Endodermal cell (in vitro differentiated cells): ENCODE measurements at regions not wholly inside any gene's neighbourhood (a gene's known extent, or its start where the extent isn't known, plus 50 kb on each side); places are given as distances from the start of the nearest gene placed in this dataset.

ENCODE experiments used
- DNase-seq: peaks from one replicate; pipeline ENCODE4 v3.0.0-alpha.2; 2017
- H3K27ac ChIP-seq: 2 replicates; pipeline ENCODE4 v1.5.1; 2013; ENCODE audit warnings: mild to moderate bottlenecking, low read depth, low read length, moderate library complexity
- H3K27me3 ChIP-seq: 2 replicates; pipeline ENCODE4 v1.6.1; 2013; ENCODE audit warnings: mild to moderate bottlenecking, low read length, moderate library complexity; ENCODE audit not compliant: insufficient read depth, control insufficient read depth, poor library complexity, severe bottlenecking
- H3K36me3 ChIP-seq: 2 replicates; pipeline ENCODE4 v1.7.0; 2013; ENCODE audit warnings: mild to moderate bottlenecking, low read length, moderate library complexity; ENCODE audit not compliant: control insufficient read depth, insufficient read depth
- H3K4me1 ChIP-seq: one replicate; pipeline ENCODE4 v1.7.0; 2013; ENCODE audit warnings: low read length; ENCODE audit not compliant: control insufficient read depth, insufficient read depth
- H3K4me3 ChIP-seq: 2 replicates; pipeline ENCODE4 v1.5.1; 2013; ENCODE audit warnings: mild to moderate bottlenecking, low read length, moderate library complexity
- H3K9ac ChIP-seq: 2 replicates; pipeline ENCODE4 v1.6.1; 2013; ENCODE audit warnings: mild to moderate bottlenecking, low read length, moderate library complexity; ENCODE audit not compliant: poor library complexity, severe bottlenecking; ENCODE audit errors: extremely low read depth
- H3K9me3 ChIP-seq: 2 replicates; pipeline ENCODE4 v1.6.1; 2013; ENCODE audit warnings: mild to moderate bottlenecking, low read length, moderate library complexity; ENCODE audit not compliant: control insufficient read depth
- H3K27ac Mint-ChIP-seq: 2 replicates; pipeline ENCODE4 v1.8.0; 2020; ENCODE audit warnings: mixed read lengths
- H3K27me3 Mint-ChIP-seq: 2 replicates; pipeline ENCODE4 v1.8.0; 2021; ENCODE audit warnings: mild to moderate bottlenecking, mixed read lengths; ENCODE audit not compliant: insufficient read depth
- H3K36me3 Mint-ChIP-seq: 2 replicates; pipeline ENCODE4 v1.8.0; 2020; ENCODE audit warnings: low read depth, mixed read lengths
- H3K4me1 Mint-ChIP-seq: 2 replicates; pipeline ENCODE4 v1.8.0; 2020; ENCODE audit warnings: mixed read lengths
- H3K4me3 Mint-ChIP-seq: 2 replicates; pipeline ENCODE4 v1.8.0; 2020; ENCODE audit warnings: mild to moderate bottlenecking, moderate library complexity, mixed read lengths
- H3K9me3 Mint-ChIP-seq: 2 replicates; pipeline ENCODE4 v1.8.0; 2020; ENCODE audit warnings: mild to moderate bottlenecking, mixed read lengths
- CTCF ChIP-seq: fragments of 200-600 bp; sonication (generic); conservative IDR thresholded peaks from 2 replicates; pipeline ENCODE4 v1.5.0; 2021; ENCODE audit warnings: antibody characterized with exemption, mild to moderate bottlenecking
- WGBS, 2 experiments: methylation state at CpG; one replicate each; pipeline versions ENCODE4 v1.1.5 to v1.1.7; 2013; ENCODE audit warnings: missing lambda C conversion rate in 2 of 2, mixed read lengths in 1 of 2; ENCODE audit not compliant: insufficient coverage in 1 of 2, insufficient read length in 1 of 2; 5-methylcytosine and 5-hydroxymethylcytosine counted together

DNA sequence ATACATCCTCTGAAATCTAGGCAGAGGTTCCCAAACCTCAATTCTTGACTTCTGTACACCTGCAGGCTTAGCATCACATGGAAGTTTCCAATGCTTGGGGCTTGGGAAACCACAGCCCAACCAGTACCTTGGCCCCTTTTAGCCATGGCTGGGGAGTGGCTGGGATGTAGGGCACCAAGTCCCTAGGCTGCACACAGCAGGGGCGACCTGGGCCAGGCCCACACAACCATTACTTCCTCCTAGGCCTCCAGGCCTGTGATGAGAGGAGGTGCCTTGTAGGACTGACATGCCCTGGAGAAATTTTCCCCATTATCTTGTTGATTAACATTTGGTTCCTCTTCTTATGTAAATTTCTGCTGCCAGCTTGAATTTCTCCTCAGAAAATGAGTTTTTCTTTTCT lies 1387.4 kb downstream of the FSCB start:
- no peak overlapping the region for H3K4me3 Mint-ChIP-seq
- peaks cover 28% of the 10 kb centered on the region for H3K9me3 Mint-ChIP-seq
- Histone ChIP-seq H3K36me3 (no peaks in the 10 kb centered on the region), H3K4me1 (no peaks in the 10 kb centered on the region), H3K4me3 (no peak overlapping the region), H3K9me3 (peaks cover 21% of the 10 kb centered on the region), H3K9ac (no peak overlapping the region), H3K27ac (no peak overlapping the region), H3K27me3 (no peaks in the 10 kb centered on the region)
- peaks cover 1% of the 10 kb centered on the region for H3K36me3 Mint-ChIP-seq
- H3K27me3 Mint-ChIP-seq, result no peaks in the 10 kb centered on the region
- H3K4me1 Mint-ChIP-seq, result no peaks in the 10 kb centered on the region
- TF ChIP-seq CTCF, result no peak
- H3K27ac Mint-ChIP-seq, result no peak overlapping the region
- no CpG with 5 or more reads among the region's 1 CpG for WGBS, 2 experiments
- DNase-seq, result no peak

DNA sequence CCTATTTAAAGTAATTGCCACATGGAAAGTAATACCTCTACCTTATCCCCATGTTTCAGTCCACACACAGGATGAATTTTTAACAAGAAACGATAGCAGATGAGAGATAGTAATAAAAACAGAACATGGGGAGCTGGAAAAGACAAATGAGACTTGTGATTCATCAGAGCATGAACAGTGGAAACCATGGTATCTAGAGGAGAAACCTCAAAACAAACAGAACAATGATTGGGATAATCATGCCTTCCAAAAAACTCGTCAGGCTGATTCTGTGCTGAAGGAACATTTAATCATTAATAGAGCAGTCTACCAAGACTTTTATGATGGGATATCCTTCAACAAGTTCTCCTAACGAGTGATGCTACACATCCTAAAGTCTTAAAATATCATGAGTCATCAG lies 1390.7 kb downstream of the FSCB start:
- H3K36me3 Mint-ChIP-seq, result peaks cover 1% of the 10 kb centered on the region
- no peak overlapping the region for H3K27ac Mint-ChIP-seq
- TF ChIP-seq CTCF, result no peak
- Histone ChIP-seq H3K4me3 (no peak overlapping the region), H3K36me3 (no peaks in the 10 kb centered on the region), H3K4me1 (no peaks in the 10 kb centered on the region), H3K27ac (no peak overlapping the region), H3K27me3 (no peaks in the 10 kb centered on the region), H3K9ac (no peak overlapping the region), H3K9me3 (peaks cover 21% of the 10 kb centered on the region)
- DNase-seq, result no peak
- no peaks in the 10 kb centered on the region for H3K27me3 Mint-ChIP-seq
- peaks cover 28% of the 10 kb centered on the region for H3K9me3 Mint-ChIP-seq
- no peaks in the 10 kb centered on the region for H3K4me1 Mint-ChIP-seq
- 83 to 93% methylated on average over 1 to 3 of the region's 3 CpGs for WGBS, 2 experiments
- no peak overlapping the region for H3K4me3 Mint-ChIP-seq

GRCh38 chr14:43105305-43105704 lies 1401.8 kb downstream of the FSCB start:
- no peak for DNase-seq
- Mint-ChIP-seq H3K27ac (no peak overlapping the region), H3K4me1 (no peaks in the 10 kb centered on the region), H3K4me3 (no peak overlapping the region), H3K27me3 (no peaks in the 10 kb centered on the region), H3K36me3 (no peaks in the 10 kb centered on the region), H3K9me3 (no peaks in the 10 kb centered on the region)
- TF ChIP-seq CTCF, result no peak
- Histone ChIP-seq H3K4me3 (no peak overlapping the region), H3K4me1 (no peaks in the 10 kb centered on the region), H3K9me3 (no peaks in the 10 kb centered on the region), H3K9ac (no peak overlapping the region), H3K27me3 (no peaks in the 10 kb centered on the region), H3K27ac (no peak overlapping the region), H3K36me3 (no peaks in the 10 kb centered on the region)
- WGBS, 2 experiments, result 77 to 83% methylated on average over 2 of the region's 2 CpGs
